ENCODE measurements at regions not wholly inside any gene's neighbourhood (a gene's known extent, or its start where the extent isn't known, plus 50 kb on each side); places are given as distances from the start of the nearest gene placed in this dataset.

DNA sequence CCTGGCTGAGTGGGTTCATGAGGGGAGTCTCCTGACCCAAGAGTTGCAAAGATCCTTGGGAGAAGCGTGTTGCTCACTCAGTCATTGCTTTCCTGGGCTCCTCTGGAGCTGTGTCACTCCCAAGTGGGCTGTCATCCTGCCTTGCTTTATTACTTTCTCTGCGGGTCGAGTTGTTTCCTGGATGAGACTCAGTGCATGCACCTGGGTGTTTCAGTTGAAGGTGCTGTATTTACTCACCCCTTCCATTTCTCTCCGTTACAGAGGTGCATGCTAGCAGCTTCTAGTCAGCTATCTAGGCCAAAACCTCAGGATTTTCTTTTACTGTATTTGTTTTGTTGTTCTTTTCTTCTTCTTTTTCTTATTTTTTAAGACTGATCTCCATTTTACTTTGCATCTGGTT, 785.5 kb upstream of the EDIL3 start:
- Histone ChIP-seq H3K23me2 (ENCODE audit: low read depth, low read length) (no peaks in the 10 kb centered on the region), H2BK120ac (replicated peaks; ENCODE audit: low read depth, low read length) (no peak overlapping the region), H3K4me2 (ENCODE audit: insufficient read depth in 1 of 2, low read depth in 2 of 2, low read length in 2 of 2) (no peak overlapping the region), H3K14ac (ENCODE audit: insufficient read length) (no peak overlapping the region), H4K20me1 (replicated peaks in 1 of 2; ENCODE audit: control insufficient read depth in 1 of 2, insufficient read depth in 2 of 2, low read length in 2 of 2) (no peaks in the 10 kb centered on the region), H4K91ac (replicated peaks; ENCODE audit: insufficient read length, low read length) (no peak overlapping the region), H2AFZ (ENCODE audit: low read length) (no peak overlapping the region), H2BK15ac (ENCODE audit: low read length) (no peak overlapping the region), H3K23ac (ENCODE audit: insufficient read length) (no peak overlapping the region), H3K4me3 (ENCODE audit: extremely low read depth in 1 of 4, insufficient read depth in 2 of 4, low read depth in 3 of 4, low read length in 4 of 4) (no peak overlapping the region), H3K9me3 (ENCODE audit: insufficient read depth in 2 of 2, low read depth in 1 of 2, low read length in 1 of 2) (peaks cover 0 to 3% of the 10 kb centered on the region in 2 experiments; a peak in 2 of 4 replicates), H3K18ac (ENCODE audit: extremely low read depth, low read length) (no peak overlapping the region), H3K36me3 (ENCODE audit: control insufficient read depth in 2 of 4, insufficient read depth in 4 of 4, low read length in 3 of 4) (no peaks in the 10 kb centered on the region), H2BK5ac (ENCODE audit: low read depth, low read length) (no peak overlapping the region), H2BK20ac (ENCODE audit: low read length) (no peak overlapping the region), H3K56ac (replicated peaks; ENCODE audit: insufficient read length, low read depth, low read length) (no peak overlapping the region), H3K4me1 (replicated peaks in 1 of 4; ENCODE audit: control insufficient read depth in 3 of 4, insufficient read depth in 4 of 4, low read length in 3 of 4) (0 out of 7 replicates have a peak, but pooled peaks cover 0 to 2% (median 0%) of the 10 kb centered on the region in 4 experiments), H3K79me2 (ENCODE audit: control insufficient read depth in 1 of 2, insufficient read depth in 2 of 2, low read length in 2 of 2) (no peaks in the 10 kb centered on the region), H3K9ac (replicated peaks in 1 of 4; ENCODE audit: extremely low read depth in 1 of 4, low read depth in 3 of 4, low read length in 3 of 4) (no peak overlapping the region), H2BK12ac (ENCODE audit: low read depth, low read length) (no peak overlapping the region), H2AK5ac (ENCODE audit: low read depth, low read length) (no peak overlapping the region), H3K4ac (replicated peaks; ENCODE audit: insufficient read length, low read depth, low read length) (no peak overlapping the region), H3K79me1 (ENCODE audit: low read depth, low read length) (no peaks in the 10 kb centered on the region), H3K27me3 (replicated peaks in 1 of 4; ENCODE audit: control insufficient read depth in 3 of 4, extremely low read depth in 1 of 4, insufficient read depth in 3 of 4, low read length in 3 of 4) (no peaks in the 10 kb centered on the region), H4K5ac (ENCODE audit: insufficient read length, low read depth, low read length) (no peak overlapping the region), H3K27ac (ENCODE audit: low read depth, low read length) (no peak overlapping the region), H4K8ac (ENCODE audit: extremely low read depth, insufficient read depth, low read length) (no peak overlapping the region)
- DNase-seq (ENCODE audit: low read depth in 1 of 2, low spot score in 2 of 2): no peak
- TF ChIP-seq GTF2F1 (IDR thresholded peaks at IDR 0.05; ENCODE audit: borderline replicate concordance, low read depth, low read length) (no peak), MAFK (IDR thresholded peaks at IDR 0.05; ENCODE audit: low read depth, low read length) (no peak), POLR2AphosphoS5 (IDR thresholded peaks at IDR 0.05; ENCODE audit: low read depth, low read length) (no peak), SIN3A (conservative IDR thresholded peaks at IDR 0.05 in 1 of 2, IDR thresholded peaks at IDR 0.05 in 1 of 2; ENCODE audit: low read depth in 1 of 2, low read length in 2 of 2) (no peak), CHD2 (IDR thresholded peaks at IDR 0.05; ENCODE audit: low read length) (no peak), POU5F1 (IDR thresholded peaks at IDR 0.05; ENCODE audit: low read depth, low read length) (no peak), CREB1 (IDR thresholded peaks at IDR 0.05) (no peak), GABPA (IDR thresholded peaks at IDR 0.05; ENCODE audit: borderline replicate concordance, insufficient read depth, low read length) (no peak), TBP (IDR thresholded peaks at IDR 0.05; ENCODE audit: low read depth, low read length) (no peak), SUZ12 (IDR thresholded peaks at IDR 0.05; ENCODE audit: low read length) (no peak)
- TF ChIP-seq, protein P1, sequence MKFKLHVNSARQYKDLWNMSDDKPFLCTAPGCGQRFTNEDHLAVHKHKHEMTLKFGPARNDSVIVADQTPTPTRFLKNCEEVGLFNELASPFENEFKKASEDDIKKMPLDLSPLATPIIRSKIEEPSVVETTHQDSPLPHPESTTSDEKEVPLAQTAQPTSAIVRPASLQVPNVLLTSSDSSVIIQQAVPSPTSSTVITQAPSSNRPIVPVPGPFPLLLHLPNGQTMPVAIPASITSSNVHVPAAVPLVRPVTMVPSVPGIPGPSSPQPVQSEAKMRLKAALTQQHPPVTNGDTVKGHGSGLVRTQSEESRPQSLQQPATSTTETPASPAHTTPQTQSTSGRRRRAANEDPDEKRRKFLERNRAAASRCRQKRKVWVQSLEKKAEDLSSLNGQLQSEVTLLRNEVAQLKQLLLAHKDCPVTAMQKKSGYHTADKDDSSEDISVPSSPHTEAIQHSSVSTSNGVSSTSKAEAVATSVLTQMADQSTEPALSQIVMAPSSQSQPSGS (IDR thresholded peaks at IDR 0.05; ENCODE audit: low read length): no peak
- ChIA-PET CTCF (ENCODE audit: partially characterized antibody) (interaction anchor here (0.6 kb wide), 1 partner anchor 1429 kb away, joined by 3 read pairs; no protein-coding TSS in a partner anchor), POLR2A (ENCODE audit: partially characterized antibody) (no interaction called here)
- 88% methylated on average over 4 of the region's 4 CpGs; no CpG with 5 or more reads in 1 of the 2 experiments for WGBS, 2 experiments (ENCODE audit: extremely low coverage in 1 of 2, insufficient coverage in 1 of 2, insufficient read length in 1 of 2, insufficient replicate concordance in 2 of 2, low coverage in 1 of 2, low lambda C conversion rate in 2 of 2, missing lambda C conversion rate in 1 of 2)
- FAIRE-seq: no peak

Data from H1 (cell line).